ENCODE measurements at regions not wholly inside any gene's neighbourhood (a gene's known extent, or its start where the extent isn't known, plus 50 kb on each side); places are given as distances from the start of the nearest gene placed in this dataset.

DNA sequence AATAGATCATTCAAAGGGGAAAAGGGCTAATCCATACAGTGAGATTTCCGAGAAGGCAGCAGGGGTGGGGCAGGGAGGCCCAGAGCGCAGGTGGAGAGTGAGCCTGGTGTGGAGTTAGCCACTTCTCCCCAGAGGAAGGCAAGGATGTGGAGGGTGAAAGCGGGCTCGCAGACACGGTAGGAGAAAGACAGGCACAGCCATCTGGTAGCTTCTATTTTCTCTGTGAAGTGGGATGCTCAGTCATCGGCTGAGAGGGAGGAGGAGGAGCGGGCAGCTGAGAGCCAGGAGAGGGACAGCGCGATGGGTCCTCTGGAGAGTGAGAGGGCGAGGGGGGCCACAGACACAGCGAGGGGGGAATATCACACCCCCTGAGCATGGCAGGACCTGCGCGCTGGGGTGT, 153.3 kb upstream of the NDUFV2 start:
- TF ChIP-seq EZH2 (IDR thresholded peaks at IDR 0.05; ENCODE audit: borderline replicate concordance, insufficient read depth, low read depth, low read length, poor library complexity, severe bottlenecking) = no peak
- TF ChIP-seq, protein P1, sequence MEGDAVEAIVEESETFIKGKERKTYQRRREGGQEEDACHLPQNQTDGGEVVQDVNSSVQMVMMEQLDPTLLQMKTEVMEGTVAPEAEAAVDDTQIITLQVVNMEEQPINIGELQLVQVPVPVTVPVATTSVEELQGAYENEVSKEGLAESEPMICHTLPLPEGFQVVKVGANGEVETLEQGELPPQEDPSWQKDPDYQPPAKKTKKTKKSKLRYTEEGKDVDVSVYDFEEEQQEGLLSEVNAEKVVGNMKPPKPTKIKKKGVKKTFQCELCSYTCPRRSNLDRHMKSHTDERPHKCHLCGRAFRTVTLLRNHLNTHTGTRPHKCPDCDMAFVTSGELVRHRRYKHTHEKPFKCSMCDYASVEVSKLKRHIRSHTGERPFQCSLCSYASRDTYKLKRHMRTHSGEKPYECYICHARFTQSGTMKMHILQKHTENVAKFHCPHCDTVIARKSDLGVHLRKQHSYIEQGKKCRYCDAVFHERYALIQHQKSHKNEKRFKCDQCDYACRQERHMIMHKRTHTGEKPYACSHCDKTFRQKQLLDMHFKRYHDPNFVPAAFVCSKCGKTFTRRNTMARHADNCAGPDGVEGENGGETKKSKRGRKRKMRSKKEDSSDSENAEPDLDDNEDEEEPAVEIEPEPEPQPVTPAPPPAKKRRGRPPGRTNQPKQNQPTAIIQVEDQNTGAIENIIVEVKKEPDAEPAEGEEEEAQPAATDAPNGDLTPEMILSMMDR (IDR thresholded peaks at IDR 0.05) = no peak
